ENCODE measurements at regions not wholly inside any gene's neighbourhood (a gene's known extent, or its start where the extent isn't known, plus 50 kb on each side); places are given as distances from the start of the nearest gene placed in this dataset.

GRCh38 chr2:129748653-129749052 is 230.8 kb upstream of the RAB6C start:
- no peak overlapping the region for H3K27ac ChIP-seq
- no peak overlapping the region for H2AFZ ChIP-seq (ENCODE audit: low read depth)
- H3K4me2 ChIP-seq, result no peak overlapping the region
- H3K9ac ChIP-seq, result no peak overlapping the region
- H3K79me2 ChIP-seq (ENCODE audit: insufficient read depth, low read depth), result no peaks in the 10 kb centered on the region
- no peak overlapping the region for H3K4me3 ChIP-seq (IDR thresholded peaks at IDR 0.05; ENCODE audit: insufficient read depth, low read depth, low read length)
- no peaks in the 10 kb centered on the region for H3K4me1 ChIP-seq (ENCODE audit: low read depth, poor library complexity, severe bottlenecking)
- TF ChIP-seq CTCF (conservative IDR thresholded peaks at IDR 0.05; ENCODE audit: low read depth, low read length), result no peak
- no peaks in the 10 kb centered on the region for H3K27me3 ChIP-seq (ENCODE audit: insufficient read depth, low read depth)
- H4K20me1 ChIP-seq (ENCODE audit: insufficient read depth), result no peaks in the 10 kb centered on the region
- H3K36me3 ChIP-seq (ENCODE audit: insufficient read depth), result no peaks in the 10 kb centered on the region

DNA sequence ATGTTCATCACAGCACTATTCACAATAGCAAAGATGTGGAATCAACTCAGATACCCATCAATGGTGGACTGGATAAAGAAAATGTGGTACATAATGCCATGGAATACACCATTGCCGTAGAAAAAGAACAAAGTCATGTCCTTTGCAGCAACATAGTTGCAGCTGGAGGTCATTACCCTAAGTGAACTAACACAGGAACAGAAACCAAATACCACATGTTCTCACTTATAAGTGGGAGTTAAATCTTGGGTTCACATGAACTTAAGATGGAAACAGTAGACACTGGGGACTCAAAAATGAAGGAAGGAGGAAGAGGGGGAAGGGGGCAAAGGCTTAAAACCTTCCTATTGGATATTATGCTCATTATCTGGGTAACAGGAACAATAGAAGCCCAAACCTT is 228.1 kb upstream of the RAB6C start:
- no peaks in the 10 kb centered on the region for H4K20me1 ChIP-seq (ENCODE audit: insufficient read depth)
- no peak overlapping the region for H3K27ac ChIP-seq
- H3K4me3 ChIP-seq (IDR thresholded peaks at IDR 0.05; ENCODE audit: insufficient read depth, low read depth, low read length), result no peak overlapping the region
- TF ChIP-seq CTCF (conservative IDR thresholded peaks at IDR 0.05; ENCODE audit: low read depth, low read length), result no peak
- H3K9ac ChIP-seq, result no peak overlapping the region
- no peak overlapping the region for H2AFZ ChIP-seq (ENCODE audit: low read depth)
- H3K27me3 ChIP-seq (ENCODE audit: insufficient read depth, low read depth), result no peaks in the 10 kb centered on the region
- H3K4me1 ChIP-seq (ENCODE audit: low read depth, poor library complexity, severe bottlenecking), result no peaks in the 10 kb centered on the region
- no peaks in the 10 kb centered on the region for H3K36me3 ChIP-seq (ENCODE audit: insufficient read depth)
- H3K4me2 ChIP-seq, result no peak overlapping the region
- no peaks in the 10 kb centered on the region for H3K79me2 ChIP-seq (ENCODE audit: insufficient read depth, low read depth)

DNA sequence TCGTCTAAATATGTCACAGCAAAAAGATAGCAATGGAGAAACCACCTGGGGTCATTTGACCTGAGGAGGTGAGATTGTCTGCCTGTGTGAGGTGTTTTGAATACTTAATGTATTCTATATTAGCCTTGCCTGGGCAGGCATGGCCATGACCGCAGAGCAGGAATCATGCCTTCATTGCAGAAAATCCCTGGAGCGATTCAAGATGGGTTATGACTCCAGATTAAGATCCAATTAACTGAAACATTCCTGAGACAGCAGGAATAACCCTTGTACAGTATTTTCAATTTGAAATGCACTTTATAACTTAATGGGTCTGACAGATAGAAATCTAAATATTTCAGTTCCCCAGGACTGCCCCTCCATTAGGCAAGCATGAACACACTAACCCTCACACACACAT is 227.3 kb upstream of the RAB6C start:
- no peak overlapping the region for H3K9ac ChIP-seq
- no peaks in the 10 kb centered on the region for H3K79me2 ChIP-seq (ENCODE audit: insufficient read depth, low read depth)
- no peak overlapping the region for H3K4me3 ChIP-seq (IDR thresholded peaks at IDR 0.05; ENCODE audit: insufficient read depth, low read depth, low read length)
- TF ChIP-seq CTCF (conservative IDR thresholded peaks at IDR 0.05; ENCODE audit: low read depth, low read length), result no peak
- no peaks in the 10 kb centered on the region for H3K4me1 ChIP-seq (ENCODE audit: low read depth, poor library complexity, severe bottlenecking)
- H3K36me3 ChIP-seq (ENCODE audit: insufficient read depth), result no peaks in the 10 kb centered on the region
- H3K4me2 ChIP-seq, result no peak overlapping the region
- no peak overlapping the region for H2AFZ ChIP-seq (ENCODE audit: low read depth)
- no peak overlapping the region for H3K27ac ChIP-seq
- H3K27me3 ChIP-seq (ENCODE audit: insufficient read depth, low read depth), result no peaks in the 10 kb centered on the region
- no peaks in the 10 kb centered on the region for H4K20me1 ChIP-seq (ENCODE audit: insufficient read depth)

GRCh38 chr2:129752686-129753085 is 226.8 kb upstream of the RAB6C start:
- H3K9ac ChIP-seq, result no peak overlapping the region

More at GRCh38 chr2:129752686-129753085, 226.8 kb upstream of the RAB6C start:
- Histone ChIP-seq H3K4me3 (IDR thresholded peaks at IDR 0.05; ENCODE audit: insufficient read depth, low read depth, low read length) (no peak overlapping the region), H3K36me3 (ENCODE audit: insufficient read depth) (no peaks in the 10 kb centered on the region), H3K4me2 (no peak overlapping the region), H3K27ac (no peak overlapping the region), H4K20me1 (ENCODE audit: insufficient read depth) (no peaks in the 10 kb centered on the region), H2AFZ (ENCODE audit: low read depth) (no peak overlapping the region), H3K4me1 (ENCODE audit: low read depth, poor library complexity, severe bottlenecking) (no peaks in the 10 kb centered on the region), H3K27me3 (ENCODE audit: insufficient read depth, low read depth) (no peaks in the 10 kb centered on the region), H3K79me2 (ENCODE audit: insufficient read depth, low read depth) (no peaks in the 10 kb centered on the region)
- TF ChIP-seq CTCF (conservative IDR thresholded peaks at IDR 0.05; ENCODE audit: low read depth, low read length), result no peak

Data from KMS-11 (cell line).